Astrocyte (in vitro differentiated cells and primary cell): ENCODE measurements at regions not wholly inside any gene's neighbourhood (a gene's known extent, or its start where the extent isn't known, plus 50 kb on each side); places are given as distances from the start of the nearest gene placed in this dataset.

ENCODE experiments used
- EZH2 ChIP-seq: IDR thresholded peaks from 2 replicates; pipeline ENCODE4 v1.6.1; 2012; ENCODE audit warnings: mild to moderate bottlenecking, low read length, inconsistent platforms; ENCODE audit not compliant: insufficient read depth
- TF ChIP-seq, protein P1 (sequence below): IDR thresholded peaks from 2 replicates; pipeline ENCODE4 v1.5.1; 2011; ENCODE audit warnings: low read depth, mild to moderate bottlenecking, inconsistent platforms, low read length, moderate library complexity; ENCODE audit not compliant: insufficient read depth

DNA sequence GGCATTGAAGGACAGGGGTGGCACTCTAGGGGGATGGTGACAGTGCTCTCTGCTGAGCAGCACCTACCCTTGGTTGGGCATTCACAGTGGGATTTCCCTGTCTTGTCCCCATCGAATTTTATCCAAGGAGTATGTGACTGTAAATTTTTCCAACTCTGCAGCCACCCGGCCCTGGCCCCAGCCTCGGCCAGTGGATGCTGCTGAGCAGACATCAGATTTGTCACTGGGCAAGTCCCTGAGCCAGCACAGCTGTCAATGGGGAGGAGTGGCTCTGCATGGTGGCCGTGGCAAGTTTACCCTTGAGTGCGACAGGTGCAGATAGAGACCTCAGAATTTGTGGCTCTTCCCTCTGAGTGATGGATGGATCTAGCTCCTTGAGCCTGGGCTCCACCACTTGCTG, 240.2 kb upstream of the CSF3R start:
- TF ChIP-seq, protein P1, sequence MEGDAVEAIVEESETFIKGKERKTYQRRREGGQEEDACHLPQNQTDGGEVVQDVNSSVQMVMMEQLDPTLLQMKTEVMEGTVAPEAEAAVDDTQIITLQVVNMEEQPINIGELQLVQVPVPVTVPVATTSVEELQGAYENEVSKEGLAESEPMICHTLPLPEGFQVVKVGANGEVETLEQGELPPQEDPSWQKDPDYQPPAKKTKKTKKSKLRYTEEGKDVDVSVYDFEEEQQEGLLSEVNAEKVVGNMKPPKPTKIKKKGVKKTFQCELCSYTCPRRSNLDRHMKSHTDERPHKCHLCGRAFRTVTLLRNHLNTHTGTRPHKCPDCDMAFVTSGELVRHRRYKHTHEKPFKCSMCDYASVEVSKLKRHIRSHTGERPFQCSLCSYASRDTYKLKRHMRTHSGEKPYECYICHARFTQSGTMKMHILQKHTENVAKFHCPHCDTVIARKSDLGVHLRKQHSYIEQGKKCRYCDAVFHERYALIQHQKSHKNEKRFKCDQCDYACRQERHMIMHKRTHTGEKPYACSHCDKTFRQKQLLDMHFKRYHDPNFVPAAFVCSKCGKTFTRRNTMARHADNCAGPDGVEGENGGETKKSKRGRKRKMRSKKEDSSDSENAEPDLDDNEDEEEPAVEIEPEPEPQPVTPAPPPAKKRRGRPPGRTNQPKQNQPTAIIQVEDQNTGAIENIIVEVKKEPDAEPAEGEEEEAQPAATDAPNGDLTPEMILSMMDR: no peak
- no peak for TF ChIP-seq EZH2
